Testis (tissue), 2 donors: ENCODE measurements at regions not wholly inside any gene's neighbourhood (a gene's known extent, or its start where the extent isn't known, plus 50 kb on each side); places are given as distances from the start of the nearest gene placed in this dataset.

Experiments used
- POLR2A ChIP-seq: fragments of 450-650 bp; IDR thresholded peaks from one replicate; pipeline ENCODE4 v1.6.1; 2017; ENCODE audit warnings: antibody characterized with exemption, mild to moderate bottlenecking, moderate library complexity
- TF ChIP-seq, protein P1 (sequence below), 3 experiments: fragments of 450-650 bp in 2 of 3; fragments of 200-600 bp in 1 of 3; sonication (generic) in 1 of 3; IDR thresholded peaks; one replicate each; pipeline ENCODE4 v1.5.1; 2016 to 2019; ENCODE audit warnings: antibody characterized with exemption in 3 of 3, mild to moderate bottlenecking in 2 of 3, moderate library complexity in 1 of 3

DNA sequence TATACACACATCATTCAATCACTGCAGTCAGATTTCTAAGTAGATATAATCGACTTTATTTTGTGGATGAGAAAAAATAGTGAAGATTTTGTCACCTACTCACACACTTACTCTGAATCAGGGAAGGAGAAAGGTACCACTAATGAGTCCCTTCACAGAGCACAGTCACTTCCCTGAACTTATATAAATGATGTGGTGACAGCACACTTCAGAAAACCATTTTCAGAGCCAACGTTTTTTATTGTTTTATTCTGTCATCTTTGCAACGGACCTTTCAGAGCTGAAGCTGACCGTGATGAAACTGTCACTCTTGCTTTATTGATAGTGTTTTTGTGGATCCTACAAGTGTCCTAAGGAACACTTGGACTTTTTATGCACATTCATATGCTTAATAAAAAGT is 956.6 kb downstream of the SQOR start:
- TF ChIP-seq, protein P1, sequence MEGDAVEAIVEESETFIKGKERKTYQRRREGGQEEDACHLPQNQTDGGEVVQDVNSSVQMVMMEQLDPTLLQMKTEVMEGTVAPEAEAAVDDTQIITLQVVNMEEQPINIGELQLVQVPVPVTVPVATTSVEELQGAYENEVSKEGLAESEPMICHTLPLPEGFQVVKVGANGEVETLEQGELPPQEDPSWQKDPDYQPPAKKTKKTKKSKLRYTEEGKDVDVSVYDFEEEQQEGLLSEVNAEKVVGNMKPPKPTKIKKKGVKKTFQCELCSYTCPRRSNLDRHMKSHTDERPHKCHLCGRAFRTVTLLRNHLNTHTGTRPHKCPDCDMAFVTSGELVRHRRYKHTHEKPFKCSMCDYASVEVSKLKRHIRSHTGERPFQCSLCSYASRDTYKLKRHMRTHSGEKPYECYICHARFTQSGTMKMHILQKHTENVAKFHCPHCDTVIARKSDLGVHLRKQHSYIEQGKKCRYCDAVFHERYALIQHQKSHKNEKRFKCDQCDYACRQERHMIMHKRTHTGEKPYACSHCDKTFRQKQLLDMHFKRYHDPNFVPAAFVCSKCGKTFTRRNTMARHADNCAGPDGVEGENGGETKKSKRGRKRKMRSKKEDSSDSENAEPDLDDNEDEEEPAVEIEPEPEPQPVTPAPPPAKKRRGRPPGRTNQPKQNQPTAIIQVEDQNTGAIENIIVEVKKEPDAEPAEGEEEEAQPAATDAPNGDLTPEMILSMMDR (IDR thresholded peaks at IDR 0.05): no peak
- TF ChIP-seq POLR2A: no peak
